HepG2 (cell line): ENCODE measurements at regions not wholly inside any gene's neighbourhood (a gene's known extent, or its start where the extent isn't known, plus 50 kb on each side); places are given as distances from the start of the nearest gene placed in this dataset.

Source experiments
- SMARCE1 ChIP-seq: fragments of 450-650 bp; IDR thresholded peaks from 2 replicates; pipeline ENCODE4 v1.6.1; 2017; ENCODE audit warnings: borderline replicate concordance
- WIZ ChIP-seq: sonication (generic); formaldehyde crosslinking; IDR thresholded peaks from 2 replicates; pipeline ENCODE4 v1.5.1; 2020; ENCODE audit warnings: mild to moderate bottlenecking, missing genetic modification reagents

GRCh38 chr5:36531401-36531800, 75.0 kb upstream of the SLC1A3 start:
- TF ChIP-seq WIZ (CRISPR knock-in tag): no peak
- TF ChIP-seq SMARCE1: no peak
